Trophoblast cell (in vitro differentiated cells and primary cell): ENCODE measurements at regions not wholly inside any gene's neighbourhood (a gene's known extent, or its start where the extent isn't known, plus 50 kb on each side); places are given as distances from the start of the nearest gene placed in this dataset.

Source experiments
- DNase-seq, 2 donors: peaks; one replicate each; pipeline ENCODE4 v3.0.0-alpha.2; 2016
- H2AFZ ChIP-seq: 2 replicates; pipeline ENCODE4 v1.6.1; 2013; ENCODE audit warnings: low read length, moderate library complexity, mild to moderate bottlenecking; ENCODE audit not compliant: insufficient read depth, poor library complexity
- H2AK5ac ChIP-seq: 2 replicates; pipeline ENCODE4 v1.6.1; 2013; ENCODE audit warnings: mild to moderate bottlenecking, low read length
- H2BK120ac ChIP-seq: 2 replicates; pipeline ENCODE4 v1.6.1; 2013; ENCODE audit warnings: low read length, mild to moderate bottlenecking, moderate library complexity; ENCODE audit not compliant: insufficient read depth, poor library complexity
- H2BK12ac ChIP-seq: 2 replicates; pipeline ENCODE4 v1.6.1; 2013; ENCODE audit warnings: mild to moderate bottlenecking, low read length, moderate library complexity
- H2BK5ac ChIP-seq: 2 replicates; pipeline ENCODE4 v1.6.1; 2013; ENCODE audit warnings: low read length, low read depth, moderate library complexity, mild to moderate bottlenecking; ENCODE audit not compliant: poor library complexity
- H3K14ac ChIP-seq: 2 replicates; pipeline ENCODE4 v1.6.1; 2013; ENCODE audit warnings: mild to moderate bottlenecking, low read length
- H3K18ac ChIP-seq: 2 replicates; pipeline ENCODE4 v1.6.1; 2013; ENCODE audit warnings: mild to moderate bottlenecking, low read length
- H3K23ac ChIP-seq: 2 replicates; pipeline ENCODE4 v1.6.1; 2013; ENCODE audit warnings: low read length
- H3K27ac ChIP-seq: 2 replicates; pipeline ENCODE4 v1.5.1; 2013; ENCODE audit warnings: low read depth, mild to moderate bottlenecking, inconsistent platforms, low read length, moderate library complexity
- H3K27me3 ChIP-seq: 2 replicates; pipeline ENCODE4 v1.6.1; 2013; ENCODE audit warnings: inconsistent platforms, mild to moderate bottlenecking, low read length, moderate library complexity; ENCODE audit not compliant: insufficient read depth
- H3K36me3 ChIP-seq, 2 experiments: 1 replicate in 1 of 2; 2 replicates in 1 of 2; pipeline ENCODE4 v1.6.1; 2013; ENCODE audit warnings: low read length in 2 of 2, mild to moderate bottlenecking in 2 of 2, moderate library complexity in 1 of 2; ENCODE audit not compliant: insufficient read depth in 2 of 2, control insufficient read depth in 1 of 2
- H3K4ac ChIP-seq: 2 replicates; pipeline ENCODE4 v1.6.1; 2013; ENCODE audit warnings: low read depth, mild to moderate bottlenecking, low read length, moderate library complexity
- H3K4me1 ChIP-seq, 2 experiments: 1 replicate in 1 of 2; 2 replicates in 1 of 2; pipeline ENCODE4 v1.6.1; 2013; ENCODE audit warnings: low read length in 2 of 2, mild to moderate bottlenecking in 2 of 2, moderate library complexity in 1 of 2; ENCODE audit not compliant: insufficient read depth in 2 of 2, control insufficient read depth in 1 of 2
- H3K4me2 ChIP-seq: 2 replicates; pipeline ENCODE4 v1.6.1; 2013; ENCODE audit warnings: inconsistent platforms, mild to moderate bottlenecking, low read length, moderate library complexity
- H3K4me3 ChIP-seq: 2 replicates; pipeline ENCODE4 v1.5.1; 2013; ENCODE audit warnings: mild to moderate bottlenecking, low read depth, low read length, inconsistent platforms
- H3K79me1 ChIP-seq: one replicate; pipeline ENCODE4 v1.6.1; 2013; ENCODE audit warnings: low read length
- H3K79me2 ChIP-seq: 2 replicates; pipeline ENCODE4 v1.6.1; 2013; ENCODE audit warnings: low read length, mild to moderate bottlenecking; ENCODE audit not compliant: control insufficient read depth, insufficient read depth, poor library complexity
- H3K9ac ChIP-seq: 2 replicates; pipeline ENCODE4 v1.6.1; 2013; ENCODE audit warnings: mild to moderate bottlenecking, low read length
- H3K9me3 ChIP-seq: 2 replicates; pipeline ENCODE4 v1.6.1; 2013; ENCODE audit warnings: low read depth, mild to moderate bottlenecking, control low read depth, inconsistent platforms, low read length; ENCODE audit not compliant: insufficient read depth
- H4K12ac ChIP-seq: 2 replicates; pipeline ENCODE4 v1.6.1; 2013; ENCODE audit warnings: low read depth, mild to moderate bottlenecking, low read length, moderate library complexity
- H4K8ac ChIP-seq: 2 replicates; pipeline ENCODE4 v1.6.1; 2013; ENCODE audit warnings: low read depth, mild to moderate bottlenecking, low read length, moderate library complexity
- H4K91ac ChIP-seq: one replicate; pipeline ENCODE4 v1.6.1; 2013; ENCODE audit warnings: low read depth, mild to moderate bottlenecking, low read length, moderate library complexity
- WGBS: extraction: QIAGEN DNeasy Blood & Tissue Kit; methylation state at CpG from one replicate; pipeline ENCODE4 v1.1.7; 2013; ENCODE audit warnings: missing lambda C conversion rate; ENCODE audit not compliant: insufficient read length, insufficient coverage; ENCODE audit errors: extremely low coverage; 5-methylcytosine and 5-hydroxymethylcytosine counted together

DNA sequence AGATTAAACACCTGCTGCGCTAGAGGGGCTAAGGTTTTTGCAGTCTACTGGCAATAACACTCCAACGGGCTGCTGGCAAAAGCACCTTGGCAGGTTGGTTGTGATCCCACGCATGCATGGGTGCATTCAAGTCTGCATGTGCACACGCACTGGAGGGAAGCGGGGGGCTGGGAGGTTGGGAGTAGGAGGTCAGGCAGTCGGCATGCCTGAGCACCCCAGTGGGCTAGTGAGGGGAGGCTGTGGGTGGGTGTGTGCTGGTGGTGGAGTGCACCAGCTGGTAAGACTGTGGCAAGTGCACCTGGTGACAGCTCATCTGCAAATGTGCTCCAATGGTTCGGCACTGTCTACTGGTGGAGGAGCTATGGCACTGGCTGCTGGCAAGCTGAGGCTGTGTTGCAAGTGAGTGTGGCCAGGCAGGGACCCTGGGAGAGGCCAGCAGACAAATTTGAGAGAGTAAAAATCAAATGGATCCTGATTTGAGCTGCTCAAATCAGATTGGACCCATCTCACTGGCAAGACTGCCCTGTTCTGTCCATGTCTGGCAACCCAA lies 460.6 kb upstream of the DSEL start:
- Histone ChIP-seq H3K4me1 (no peaks in the 10 kb centered on the region), H2BK120ac (no peak overlapping the region), H3K18ac (no peak overlapping the region), H3K23ac (no peak overlapping the region), H3K4me2 (no peak overlapping the region), H3K14ac (no peak overlapping the region), H2AK5ac (no peak overlapping the region), H2AFZ (no peak overlapping the region), H3K79me1 (no peaks in the 10 kb centered on the region), H3K27ac (no peak overlapping the region), H4K8ac (no peak overlapping the region), H3K9me3 (peaks cover 3% of the 10 kb centered on the region), H2BK12ac (no peak overlapping the region), H4K91ac (no peak overlapping the region), H2BK5ac (no peak overlapping the region), H3K27me3 (no peaks in the 10 kb centered on the region), H3K4me3 (no peak overlapping the region), H3K36me3 (no peaks in the 10 kb centered on the region), H3K79me2 (no peaks in the 10 kb centered on the region), H3K4ac (no peak overlapping the region), H4K12ac (no peak overlapping the region), H3K9ac (peak overlapping the region; percentile 51)
- DNase-seq, result no peak
- WGBS, result no CpG with 5 or more reads among the region's 7 CpGs

DNA sequence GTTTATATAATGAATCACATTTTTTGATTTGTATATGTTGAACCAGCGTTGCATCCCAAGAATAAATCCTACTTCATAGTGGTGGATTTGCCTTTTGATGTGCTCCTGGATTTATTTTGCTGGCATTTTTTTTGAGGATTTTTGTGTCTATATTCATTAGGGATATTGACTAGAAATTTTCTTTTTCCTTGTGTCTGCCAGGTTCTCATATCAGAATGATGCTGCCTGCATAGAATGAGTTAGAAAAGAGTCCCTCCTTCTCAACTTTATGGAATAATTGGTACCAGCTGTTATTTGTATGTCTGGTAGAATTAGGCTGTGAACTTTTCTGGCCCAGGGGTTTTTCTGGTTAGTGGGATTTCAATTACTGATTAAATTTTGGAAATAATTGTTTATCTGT lies 457.4 kb upstream of the DSEL start:
- Histone ChIP-seq H3K4ac (no peak overlapping the region), H3K79me1 (no peaks in the 10 kb centered on the region), H3K27me3 (no peaks in the 10 kb centered on the region), H3K4me2 (no peak overlapping the region), H2BK5ac (no peak overlapping the region), H3K9ac (no peak overlapping the region), H3K36me3 (no peaks in the 10 kb centered on the region), H3K14ac (no peak overlapping the region), H3K27ac (no peak overlapping the region), H2BK120ac (no peak overlapping the region), H4K91ac (no peak overlapping the region), H2BK12ac (no peak overlapping the region), H3K23ac (no peak overlapping the region), H3K4me1 (no peaks in the 10 kb centered on the region), H4K12ac (no peak overlapping the region), H4K8ac (no peak overlapping the region), H3K79me2 (no peaks in the 10 kb centered on the region), H3K4me3 (no peak overlapping the region), H3K18ac (no peak overlapping the region), H2AK5ac (no peak overlapping the region), H3K9me3 (peaks cover 3% of the 10 kb centered on the region), H2AFZ (no peak overlapping the region)
- no CpG with 5 or more reads among the region's 1 CpG for WGBS
- no peak for DNase-seq

DNA sequence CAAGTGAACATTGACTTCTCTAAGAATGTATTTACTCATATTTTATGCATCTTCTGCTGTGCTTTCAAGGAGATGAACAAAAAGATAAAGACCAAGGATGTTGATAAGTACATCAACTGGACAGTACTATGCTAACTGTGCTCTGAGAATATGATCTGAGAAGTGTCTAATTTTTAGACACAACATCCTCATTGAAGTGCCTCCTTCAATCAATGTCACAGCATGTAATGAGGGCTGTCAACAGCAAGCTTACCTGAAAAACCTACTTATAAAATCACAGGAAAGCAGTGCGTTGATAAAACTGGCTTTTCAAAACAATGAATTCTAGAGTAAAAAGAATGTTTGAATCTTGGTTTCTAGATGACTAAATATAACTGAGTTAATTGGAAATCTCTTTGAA lies 452.9 kb upstream of the DSEL start:
- H3K18ac ChIP-seq, result no peak overlapping the region
- H3K27me3 ChIP-seq, result no peaks in the 10 kb centered on the region
- H3K27ac ChIP-seq, result no peak overlapping the region
- H3K36me3 ChIP-seq, result no peaks in the 10 kb centered on the region
- no peak overlapping the region for H4K91ac ChIP-seq
- H3K79me2 ChIP-seq, result no peaks in the 10 kb centered on the region
- no peak overlapping the region for H3K23ac ChIP-seq
- H3K9me3 ChIP-seq, result no peaks in the 10 kb centered on the region
- no peaks in the 10 kb centered on the region for H3K79me1 ChIP-seq
- no peak overlapping the region for H2BK5ac ChIP-seq
- H4K8ac ChIP-seq, result no peak overlapping the region
- WGBS, result no CpG with 5 or more reads among the region's 1 CpG
- no peak overlapping the region for H2BK12ac ChIP-seq
- H3K9ac ChIP-seq, result no peak overlapping the region
- no peak overlapping the region for H3K4me3 ChIP-seq
- no peak overlapping the region for H2BK120ac ChIP-seq
- H4K12ac ChIP-seq, result no peak overlapping the region
- no peaks in the 10 kb centered on the region for H3K4me1 ChIP-seq
- no peak overlapping the region for H2AFZ ChIP-seq
- H3K4ac ChIP-seq, result no peak overlapping the region
- H2AK5ac ChIP-seq, result no peak overlapping the region
- no peak overlapping the region for H3K14ac ChIP-seq
- no peak overlapping the region for H3K4me2 ChIP-seq
- no peak for DNase-seq

DNA sequence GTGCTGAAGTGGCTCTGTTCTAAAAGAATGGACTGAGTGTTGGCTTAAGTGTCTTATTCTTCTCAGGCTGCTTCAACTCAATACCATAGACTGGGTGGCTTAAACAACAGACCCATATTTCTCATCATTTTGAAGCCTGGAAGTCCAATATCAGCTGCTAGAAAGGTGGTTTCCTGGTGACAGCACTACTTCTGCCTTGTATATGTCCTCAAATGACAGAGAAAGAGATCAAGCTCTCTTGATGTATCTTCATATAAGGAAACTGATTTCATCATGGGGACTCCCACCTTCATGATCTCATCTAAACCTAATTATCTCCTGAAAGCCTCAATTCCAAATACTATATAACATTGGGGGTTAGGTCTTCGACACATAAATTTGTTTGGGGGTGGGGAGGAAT lies 449.7 kb upstream of the DSEL start:
- Histone ChIP-seq H2BK5ac (no peak overlapping the region), H3K27ac (no peak overlapping the region), H2BK120ac (no peak overlapping the region), H2AFZ (no peak overlapping the region), H4K12ac (no peak overlapping the region), H3K4me1 (no peaks in the 10 kb centered on the region), H2BK12ac (no peak overlapping the region), H3K79me1 (no peaks in the 10 kb centered on the region), H4K91ac (no peak overlapping the region), H3K4me2 (no peak overlapping the region), H3K9ac (no peak overlapping the region), H3K36me3 (no peaks in the 10 kb centered on the region), H3K9me3 (no peaks in the 10 kb centered on the region), H3K4ac (no peak overlapping the region), H3K27me3 (no peaks in the 10 kb centered on the region), H2AK5ac (no peak overlapping the region), H3K18ac (no peak overlapping the region), H3K14ac (no peak overlapping the region), H3K23ac (no peak overlapping the region), H3K4me3 (no peak overlapping the region), H3K79me2 (no peaks in the 10 kb centered on the region), H4K8ac (no peak overlapping the region)
- WGBS, result no CpG with 5 or more reads among the region's 1 CpG
- DNase-seq, result no peak
